ENCODE measurements at regions not wholly inside any gene's neighbourhood (a gene's known extent, or its start where the extent isn't known, plus 50 kb on each side); places are given as distances from the start of the nearest gene placed in this dataset.

DNA sequence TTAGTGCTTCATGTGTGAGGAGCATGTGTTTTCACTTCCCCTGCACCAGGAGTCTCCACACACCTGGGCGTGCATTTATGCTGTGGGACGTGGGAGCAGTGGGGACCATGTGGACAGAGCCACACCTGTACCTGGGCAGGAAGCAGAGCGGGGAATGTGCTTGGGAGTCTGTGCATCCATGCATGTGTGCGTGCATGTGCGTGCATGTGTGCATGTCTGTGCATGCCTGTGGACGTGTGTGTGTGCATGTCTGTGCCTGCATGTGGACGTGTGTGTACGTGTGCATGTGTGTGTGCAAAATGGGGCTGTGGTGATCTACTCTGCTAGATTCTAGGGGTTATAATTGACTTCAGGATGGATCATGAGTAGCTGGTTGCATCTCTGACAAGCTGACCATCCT, 224.0 kb upstream of the GMDS start:
- Histone ChIP-seq H3K9me3 (ENCODE audit: low read depth, low read length) (no peaks in the 10 kb centered on the region), H3K9ac (ENCODE audit: insufficient read length) (no peak overlapping the region), H3K27ac (no peak overlapping the region), H3K4me3 (no peak overlapping the region), H3K36me3 (ENCODE audit: insufficient read depth, low read length) (no peaks in the 10 kb centered on the region)
- no peak for TF ChIP-seq POLR2AphosphoS5 (IDR thresholded peaks at IDR 0.05; ENCODE audit: borderline replicate concordance, low read depth, low read length)
- TF ChIP-seq EZH2 (IDR thresholded peaks at IDR 0.05): no peak
- TF ChIP-seq FOXP2 (optimal IDR thresholded peaks at IDR 0.05; ENCODE audit: control extremely low read depth, extremely low read length, insufficient read depth): no peak
- DNase-seq (ENCODE audit: low read depth, low spot score): no peak

DNA sequence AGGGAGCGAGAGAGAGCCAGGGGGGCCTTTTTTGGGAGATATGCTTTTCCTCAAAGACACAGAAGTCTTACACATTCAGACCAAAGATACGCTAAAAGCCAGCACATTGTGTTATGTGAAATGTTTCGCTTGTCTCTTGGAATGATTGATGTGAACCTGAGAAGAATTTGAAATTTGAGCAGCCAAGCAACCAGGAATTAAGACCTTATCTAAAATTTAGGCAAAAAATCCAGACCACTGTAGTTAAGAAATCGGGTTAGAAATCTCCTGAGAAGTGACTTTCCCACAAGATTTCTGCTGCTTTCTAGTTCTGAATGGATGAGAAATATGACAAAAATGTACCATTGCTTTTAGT, 223.2 kb upstream of the GMDS start:
- no peaks in the 10 kb centered on the region for H3K9me3 ChIP-seq (ENCODE audit: low read depth, low read length)
- H3K27ac ChIP-seq: no peak overlapping the region
- DNase-seq (ENCODE audit: low read depth, low spot score): no peak
- no peak overlapping the region for H3K4me3 ChIP-seq
- no peak for TF ChIP-seq POLR2AphosphoS5 (IDR thresholded peaks at IDR 0.05; ENCODE audit: borderline replicate concordance, low read depth, low read length)
- TF ChIP-seq EZH2 (IDR thresholded peaks at IDR 0.05): no peak
- TF ChIP-seq FOXP2 (optimal IDR thresholded peaks at IDR 0.05; ENCODE audit: control extremely low read depth, extremely low read length, insufficient read depth): no peak
- no peak overlapping the region for H3K9ac ChIP-seq (ENCODE audit: insufficient read length)
- H3K36me3 ChIP-seq (ENCODE audit: insufficient read depth, low read length): no peaks in the 10 kb centered on the region

DNA sequence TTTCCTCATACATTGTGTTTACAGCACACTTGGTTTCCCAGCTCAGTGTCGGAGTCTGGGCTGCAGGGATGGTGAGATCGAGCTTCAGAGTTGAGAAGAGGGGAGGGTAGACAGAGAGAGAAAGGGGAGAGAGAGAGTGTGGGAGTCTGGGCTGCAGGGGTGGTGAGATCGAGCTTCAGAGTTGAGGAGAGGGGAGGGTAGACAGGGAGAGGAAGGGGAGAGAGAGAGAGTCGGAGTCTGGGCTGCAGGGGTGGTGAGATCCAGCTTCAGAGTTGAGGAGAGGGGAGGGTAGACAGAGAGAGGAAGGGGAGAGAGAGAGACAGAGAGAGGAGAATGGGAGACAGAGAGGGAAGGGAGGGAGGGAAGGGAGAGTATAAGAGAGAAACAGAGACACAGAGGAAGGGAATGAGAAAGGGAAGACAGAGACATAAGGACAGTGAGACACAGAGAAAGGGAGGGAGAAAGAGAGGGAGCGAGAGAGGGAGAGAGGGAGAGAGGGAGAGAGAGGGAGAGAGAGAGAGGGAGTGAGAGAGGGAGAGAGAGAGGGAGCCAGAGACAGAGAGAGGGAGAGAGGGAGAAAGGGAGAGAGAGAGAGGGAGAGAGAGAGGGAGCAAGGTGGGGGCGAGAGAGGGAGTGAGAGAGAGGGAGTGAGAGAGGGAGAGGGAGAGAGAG, 222.7 kb upstream of the GMDS start:
- Histone ChIP-seq H3K36me3 (ENCODE audit: insufficient read depth, low read length) (no peaks in the 10 kb centered on the region), H3K4me3 (no peak overlapping the region), H3K27ac (no peak overlapping the region), H3K9me3 (ENCODE audit: low read depth, low read length) (no peaks in the 10 kb centered on the region), H3K9ac (ENCODE audit: insufficient read length) (no peak overlapping the region)
- TF ChIP-seq FOXP2 (optimal IDR thresholded peaks at IDR 0.05; ENCODE audit: control extremely low read depth, extremely low read length, insufficient read depth) (no peak), EZH2 (IDR thresholded peaks at IDR 0.05) (no peak), POLR2AphosphoS5 (IDR thresholded peaks at IDR 0.05; ENCODE audit: borderline replicate concordance, low read depth, low read length) (no peak)
- no peak for DNase-seq (ENCODE audit: low read depth, low spot score)

DNA sequence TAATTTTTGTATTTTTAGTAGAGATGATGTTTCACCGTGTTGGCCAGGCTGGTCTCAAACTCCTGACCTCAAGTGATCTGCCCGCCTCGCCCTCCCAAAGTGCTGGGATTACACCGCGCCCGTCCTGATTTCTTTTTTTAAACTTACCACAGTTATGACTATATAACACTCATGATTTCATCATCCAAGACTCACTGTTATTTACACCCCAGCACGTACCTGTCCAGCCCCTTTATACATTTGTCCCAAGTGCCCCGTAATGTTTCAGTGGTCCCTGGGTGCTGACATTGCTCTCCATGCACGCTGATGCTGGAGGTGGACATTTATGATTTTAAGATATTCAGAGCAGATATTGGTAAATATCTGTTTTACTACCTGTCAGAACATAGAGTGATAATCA, 219.9 kb upstream of the GMDS start:
- no peaks in the 10 kb centered on the region for H3K36me3 ChIP-seq (ENCODE audit: insufficient read depth, low read length)
- no peak for DNase-seq (ENCODE audit: low read depth, low spot score)
- no peak overlapping the region for H3K9ac ChIP-seq (ENCODE audit: insufficient read length)
- TF ChIP-seq EZH2 (IDR thresholded peaks at IDR 0.05): no peak
- no peak for TF ChIP-seq POLR2AphosphoS5 (IDR thresholded peaks at IDR 0.05; ENCODE audit: borderline replicate concordance, low read depth, low read length)
- H3K4me3 ChIP-seq: no peak overlapping the region
- H3K27ac ChIP-seq: no peak overlapping the region
- no peaks in the 10 kb centered on the region for H3K9me3 ChIP-seq (ENCODE audit: low read depth, low read length)

DNA sequence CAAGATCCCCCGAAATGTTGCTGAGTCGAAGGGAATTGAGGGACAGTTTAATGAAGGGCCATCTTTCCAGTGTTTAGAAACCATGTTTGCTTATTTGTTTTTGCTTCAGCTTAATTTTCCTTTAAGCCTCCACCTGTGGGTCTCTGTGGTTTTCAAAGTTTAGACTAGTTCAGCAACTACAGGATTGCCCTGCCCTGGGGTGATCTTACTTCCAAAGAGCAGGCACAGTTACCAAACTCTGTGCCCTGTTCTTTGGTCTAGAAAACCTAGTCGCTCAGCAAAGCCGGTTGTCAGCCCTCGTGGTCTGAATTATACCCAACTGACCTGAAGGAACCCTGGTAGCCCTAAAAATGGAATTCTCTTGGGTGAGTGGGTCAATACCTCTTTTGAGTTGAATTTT, 219.2 kb upstream of the GMDS start:
- no peak for DNase-seq (ENCODE audit: low read depth, low spot score)

DNA sequence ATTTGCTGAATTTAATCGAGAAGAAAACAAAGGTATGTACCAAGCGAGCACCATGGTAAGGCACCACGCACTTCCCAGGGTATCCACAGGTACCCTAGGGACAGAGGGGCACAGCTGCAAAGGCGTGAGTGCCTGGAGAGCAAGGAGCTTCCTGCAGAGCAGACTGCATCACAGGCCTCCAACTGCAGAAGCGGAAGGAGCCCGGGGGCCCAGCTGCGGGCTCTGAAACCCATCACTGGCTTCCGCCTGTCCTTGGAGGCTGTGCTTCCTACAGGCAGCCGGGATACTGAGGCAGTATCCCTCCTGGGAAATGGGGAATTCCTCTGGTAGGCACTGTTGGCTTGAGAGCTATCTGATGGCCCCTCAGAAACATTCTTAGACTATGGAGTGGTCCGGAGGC, 217.4 kb upstream of the GMDS start:
- H3K4me3 ChIP-seq: no peak overlapping the region
- no peaks in the 10 kb centered on the region for H3K36me3 ChIP-seq (ENCODE audit: insufficient read depth, low read length)
- H3K27ac ChIP-seq: no peak overlapping the region
- H3K9me3 ChIP-seq (ENCODE audit: low read depth, low read length): no peaks in the 10 kb centered on the region
- no peak for DNase-seq (ENCODE audit: low read depth, low spot score)
- H3K9ac ChIP-seq (ENCODE audit: insufficient read length): no peak overlapping the region
- TF ChIP-seq EZH2 (IDR thresholded peaks at IDR 0.05): no peak
- no peak for TF ChIP-seq FOXP2 (optimal IDR thresholded peaks at IDR 0.05; ENCODE audit: control extremely low read depth, extremely low read length, insufficient read depth)
- no peak for TF ChIP-seq POLR2AphosphoS5 (IDR thresholded peaks at IDR 0.05; ENCODE audit: borderline replicate concordance, low read depth, low read length)

More for the DNA sequence above, 219.2 kb upstream of the GMDS start:
- Histone ChIP-seq H3K4me3 (no peak overlapping the region), H3K9me3 (ENCODE audit: low read depth, low read length) (no peaks in the 10 kb centered on the region), H3K36me3 (ENCODE audit: insufficient read depth, low read length) (no peaks in the 10 kb centered on the region), H3K9ac (ENCODE audit: insufficient read length) (no peak overlapping the region), H3K27ac (no peak overlapping the region)
- TF ChIP-seq EZH2 (IDR thresholded peaks at IDR 0.05) (no peak), FOXP2 (optimal IDR thresholded peaks at IDR 0.05; ENCODE audit: control extremely low read depth, extremely low read length, insufficient read depth) (no peak), POLR2AphosphoS5 (IDR thresholded peaks at IDR 0.05; ENCODE audit: borderline replicate concordance, low read depth, low read length) (no peak)

DNA sequence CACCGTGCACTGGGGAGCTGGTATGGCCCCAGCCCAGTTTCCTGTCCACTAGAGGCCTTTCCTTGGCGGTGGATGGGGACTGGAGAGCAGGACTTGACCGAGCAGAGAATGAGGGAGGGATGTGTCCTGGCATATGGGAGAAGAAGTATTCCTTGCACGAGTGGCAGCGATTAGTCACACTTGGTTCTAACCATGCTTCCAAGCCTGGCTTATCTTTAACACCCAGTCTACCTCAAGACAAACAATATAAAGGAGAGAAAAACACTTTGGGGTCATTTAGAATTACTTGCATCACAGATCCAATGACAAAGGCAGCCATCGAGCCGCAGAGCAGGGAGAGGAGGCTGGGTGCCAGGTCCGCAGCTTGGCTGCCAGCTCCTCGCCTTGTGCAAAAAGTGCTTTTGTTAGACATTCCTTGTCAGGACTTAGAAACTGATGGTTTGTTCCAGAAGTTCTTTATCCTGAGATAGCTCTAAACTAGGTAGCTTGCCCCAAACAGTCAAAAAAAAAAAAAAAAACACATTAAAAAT, 214.9 kb upstream of the GMDS start:
- no peak overlapping the region for H3K27ac ChIP-seq
- H3K4me3 ChIP-seq: no peak overlapping the region
- no peak for DNase-seq (ENCODE audit: low read depth, low spot score)
- H3K9me3 ChIP-seq (ENCODE audit: low read depth, low read length): no peaks in the 10 kb centered on the region
- TF ChIP-seq POLR2AphosphoS5 (IDR thresholded peaks at IDR 0.05; ENCODE audit: borderline replicate concordance, low read depth, low read length): no peak
- TF ChIP-seq EZH2 (IDR thresholded peaks at IDR 0.05): no peak
- TF ChIP-seq FOXP2 (optimal IDR thresholded peaks at IDR 0.05; ENCODE audit: control extremely low read depth, extremely low read length, insufficient read depth): no peak
- H3K36me3 ChIP-seq (ENCODE audit: insufficient read depth, low read length): no peaks in the 10 kb centered on the region
- H3K9ac ChIP-seq (ENCODE audit: insufficient read length): no peak overlapping the region

DNA sequence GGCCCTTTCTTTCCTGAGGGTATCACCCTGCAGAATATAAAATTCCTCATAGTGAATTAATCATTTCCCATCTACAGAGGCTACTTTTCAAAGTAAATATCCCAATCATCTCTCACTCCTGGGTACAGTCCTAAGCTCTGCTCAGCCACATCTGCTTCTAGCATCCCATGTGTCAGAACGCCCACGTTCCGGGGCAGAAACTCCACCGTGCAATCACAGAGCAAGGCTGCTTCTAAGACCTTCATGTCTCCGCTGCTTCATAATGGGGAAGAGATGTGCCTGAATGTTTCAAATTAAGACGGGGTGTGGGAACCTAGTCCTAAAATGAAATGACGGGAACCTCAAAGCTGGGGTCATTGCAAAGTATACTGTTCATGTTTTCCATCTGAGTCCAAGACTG, 208.8 kb upstream of the GMDS start:
- no peaks in the 10 kb centered on the region for H3K9me3 ChIP-seq (ENCODE audit: low read depth, low read length)
- H3K4me3 ChIP-seq: no peak overlapping the region
- no peak overlapping the region for H3K27ac ChIP-seq
- no peak overlapping the region for H3K9ac ChIP-seq (ENCODE audit: insufficient read length)
- no peak for DNase-seq (ENCODE audit: low read depth, low spot score)
- no peaks in the 10 kb centered on the region for H3K36me3 ChIP-seq (ENCODE audit: insufficient read depth, low read length)
- TF ChIP-seq POLR2AphosphoS5 (IDR thresholded peaks at IDR 0.05; ENCODE audit: borderline replicate concordance, low read depth, low read length) (no peak), EZH2 (IDR thresholded peaks at IDR 0.05) (no peak), FOXP2 (optimal IDR thresholded peaks at IDR 0.05; ENCODE audit: control extremely low read depth, extremely low read length, insufficient read depth) (no peak)

DNA sequence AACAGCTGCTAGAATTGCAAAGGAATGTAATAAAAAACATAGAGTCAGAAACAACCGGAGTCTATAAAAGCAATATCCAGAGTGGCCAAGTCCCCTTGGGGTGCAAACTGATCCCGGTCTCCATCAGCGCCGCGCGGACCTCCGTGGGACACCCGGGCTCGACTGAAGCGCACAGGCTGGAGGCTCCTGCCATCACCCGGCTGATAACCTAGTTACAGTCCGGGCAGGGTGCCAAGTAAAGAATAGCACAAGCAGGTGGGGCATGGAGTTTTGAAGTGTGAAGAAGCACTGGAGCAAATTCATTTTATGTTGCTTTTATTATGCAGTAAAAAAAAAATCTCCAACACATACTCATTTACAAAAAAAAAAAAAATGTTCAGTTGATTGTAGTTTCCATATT, 205.1 kb upstream of the GMDS start:
- no peak for DNase-seq (ENCODE audit: low read depth, low spot score)

More for the DNA sequence above, 205.1 kb upstream of the GMDS start:
- TF ChIP-seq EZH2 (IDR thresholded peaks at IDR 0.05): no peak
- TF ChIP-seq POLR2AphosphoS5 (IDR thresholded peaks at IDR 0.05; ENCODE audit: borderline replicate concordance, low read depth, low read length): no peak
- TF ChIP-seq FOXP2 (optimal IDR thresholded peaks at IDR 0.05; ENCODE audit: control extremely low read depth, extremely low read length, insufficient read depth): no peak
- peak overlapping the region; percentile 35 for H3K4me3 ChIP-seq
- no peaks in the 10 kb centered on the region for H3K36me3 ChIP-seq (ENCODE audit: insufficient read depth, low read length)
- H3K27ac ChIP-seq: no peak overlapping the region
- no peak overlapping the region for H3K9ac ChIP-seq (ENCODE audit: insufficient read length)
- H3K9me3 ChIP-seq (ENCODE audit: low read depth, low read length): no peaks in the 10 kb centered on the region
